ENCODE measurements at regions not wholly inside any gene's neighbourhood (a gene's known extent, or its start where the extent isn't known, plus 50 kb on each side); places are given as distances from the start of the nearest gene placed in this dataset.

GRCh38 chr18:39793609-39794008 is 2161.4 kb upstream of the PIK3C3 start:
- ChIA-PET POLR2A (no interaction called here), CTCF (no interaction called here)
- BruUV-seq (replicated peaks) = no TSS peak
- H3K9me3 ChIP-seq = no peaks in the 10 kb centered on the region
- TF ChIP-seq CTCF (IDR thresholded peaks at IDR 0.05; ENCODE audit: insufficient read depth in 1 of 2, low read depth in 1 of 2, low read length in 1 of 2, severe bottlenecking in 1 of 2, unreplicated experiment in 1 of 2) = no peak
- Mint-ChIP-seq H3K36me3 (ENCODE audit: insufficient read depth, unreplicated experiment) (no peaks in the 10 kb centered on the region), H3K4me3 (ENCODE audit: unreplicated experiment) (no peak overlapping the region), H3K9me3 (ENCODE audit: unreplicated experiment) (no peaks in the 10 kb centered on the region), H3K27me3 (ENCODE audit: insufficient read depth, unreplicated experiment) (no peaks in the 10 kb centered on the region), H3K4me1 (ENCODE audit: low read depth, unreplicated experiment) (no peaks in the 10 kb centered on the region), H3K27ac (ENCODE audit: unreplicated experiment) (no peak overlapping the region)
- H3K4me1 ChIP-seq = no peaks in the 10 kb centered on the region
- H3K36me3 ChIP-seq (ENCODE audit: control insufficient read depth, insufficient read depth, low read length) = no peaks in the 10 kb centered on the region
- intact Hi-C loops (cut with micrococcal nuclease; ENCODE audit: unreplicated experiment) = no loop called here
- no peak overlapping the region for H3K4me3 ChIP-seq (ENCODE audit: low read depth, low read length)
- no peaks in the 10 kb centered on the region for H3K27me3 ChIP-seq (replicated peaks; ENCODE audit: control insufficient read depth, insufficient read depth, low read length)
- no peak for DNase-seq

DNA sequence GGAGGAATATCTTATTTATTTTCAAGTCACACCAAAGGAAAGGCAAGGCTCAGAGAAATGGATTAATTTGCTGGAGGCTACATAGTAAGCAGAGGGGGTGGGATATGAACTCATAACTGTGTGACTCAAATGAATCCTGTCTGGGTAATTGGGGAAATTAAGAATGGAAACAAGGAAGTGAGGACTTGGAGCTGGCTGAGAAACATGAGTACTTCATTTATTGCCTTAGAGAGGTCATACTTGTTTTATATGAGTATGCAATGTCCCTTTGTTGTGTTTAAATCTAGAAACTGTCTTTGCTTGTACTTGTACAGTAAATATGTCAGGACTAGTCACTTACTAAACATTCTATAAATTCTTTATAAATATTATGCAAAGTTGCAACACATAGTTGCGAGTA is 2166.7 kb upstream of the PIK3C3 start:
- H3K9me3 ChIP-seq = no peaks in the 10 kb centered on the region
- H3K27me3 Mint-ChIP-seq (ENCODE audit: insufficient read depth, unreplicated experiment) = no peaks in the 10 kb centered on the region
- BruUV-seq (replicated peaks) = no TSS peak
- no peak overlapping the region for H3K27ac Mint-ChIP-seq (ENCODE audit: unreplicated experiment)
- no peaks in the 10 kb centered on the region for H3K4me1 ChIP-seq
- TF ChIP-seq CTCF (IDR thresholded peaks at IDR 0.05; ENCODE audit: insufficient read depth in 1 of 2, low read depth in 1 of 2, low read length in 1 of 2, severe bottlenecking in 1 of 2, unreplicated experiment in 1 of 2) = no peak
- CTCF ChIA-PET = interaction anchor here (0.6 kb wide), 1 partner anchor 16 kb away, joined by 3 read pairs; no protein-coding TSS in a partner anchor
- no peaks in the 10 kb centered on the region for H3K36me3 ChIP-seq (ENCODE audit: control insufficient read depth, insufficient read depth, low read length)
- intact Hi-C loops (cut with micrococcal nuclease; ENCODE audit: unreplicated experiment) = no loop called here
- POLR2A ChIA-PET = no interaction called here
- no peak for DNase-seq
- no peak overlapping the region for H3K4me3 ChIP-seq (ENCODE audit: low read depth, low read length)
- H3K27me3 ChIP-seq (replicated peaks; ENCODE audit: control insufficient read depth, insufficient read depth, low read length) = no peaks in the 10 kb centered on the region
- no peaks in the 10 kb centered on the region for H3K9me3 Mint-ChIP-seq (ENCODE audit: unreplicated experiment)
- no peaks in the 10 kb centered on the region for H3K36me3 Mint-ChIP-seq (ENCODE audit: insufficient read depth, unreplicated experiment)
- H3K4me3 Mint-ChIP-seq (ENCODE audit: unreplicated experiment) = no peak overlapping the region
- no peaks in the 10 kb centered on the region for H3K4me1 Mint-ChIP-seq (ENCODE audit: low read depth, unreplicated experiment)

- ChIA-PET POLR2A (no interaction called here), CTCF (no interaction called here)
- no TSS peak for BruUV-seq (replicated peaks)
- Mint-ChIP-seq H3K4me3 (ENCODE audit: unreplicated experiment) (no peak overlapping the region), H3K9me3 (ENCODE audit: unreplicated experiment) (no peaks in the 10 kb centered on the region), H3K36me3 (ENCODE audit: insufficient read depth, unreplicated experiment) (no peaks in the 10 kb centered on the region), H3K27ac (ENCODE audit: unreplicated experiment) (no peak overlapping the region), H3K27me3 (ENCODE audit: insufficient read depth, unreplicated experiment) (no peaks in the 10 kb centered on the region), H3K4me1 (ENCODE audit: low read depth, unreplicated experiment) (no peaks in the 10 kb centered on the region)
- no peak for DNase-seq
- H3K27me3 ChIP-seq (replicated peaks; ENCODE audit: control insufficient read depth, insufficient read depth, low read length) = no peaks in the 10 kb centered on the region
- no peaks in the 10 kb centered on the region for H3K36me3 ChIP-seq (ENCODE audit: control insufficient read depth, insufficient read depth, low read length)
- intact Hi-C loops (cut with micrococcal nuclease; ENCODE audit: unreplicated experiment) = no loop called here
- no peaks in the 10 kb centered on the region for H3K4me1 ChIP-seq
- TF ChIP-seq CTCF (IDR thresholded peaks at IDR 0.05; ENCODE audit: insufficient read depth in 1 of 2, low read depth in 1 of 2, low read length in 1 of 2, severe bottlenecking in 1 of 2, unreplicated experiment in 1 of 2) = no peak
- no peak overlapping the region for H3K4me3 ChIP-seq (ENCODE audit: low read depth, low read length)
- no peaks in the 10 kb centered on the region for H3K9me3 ChIP-seq
Observed at GRCh38 chr18:39786477-39786876, 2168.6 kb upstream of the PIK3C3 start.

Data from Caco-2 (cell line).